ENCODE measurements at regions not wholly inside any gene's neighbourhood (a gene's known extent, or its start where the extent isn't known, plus 50 kb on each side); places are given as distances from the start of the nearest gene placed in this dataset.

DNA sequence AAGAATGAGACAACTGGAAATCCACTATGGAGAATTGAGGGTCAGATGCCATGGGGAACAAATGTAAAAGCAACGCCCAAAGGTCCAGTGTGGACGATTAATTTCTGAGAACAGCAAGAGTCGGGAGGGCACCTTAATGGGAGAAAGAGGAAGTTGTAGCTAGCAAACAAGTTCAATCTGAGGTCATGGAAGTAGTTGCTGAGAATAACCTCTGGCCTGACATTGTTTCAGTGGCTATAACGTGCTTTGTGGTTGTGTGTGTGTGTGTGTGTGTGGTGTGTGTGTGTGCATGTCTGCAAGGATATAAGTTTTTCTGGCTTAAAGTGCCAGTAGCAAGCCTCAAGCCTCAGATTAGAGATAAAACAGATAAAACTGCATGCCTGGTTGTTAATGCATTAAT, 1630.1 kb upstream of the TENM4 start (continued):
- TF ChIP-seq TCF12 (IDR thresholded peaks at IDR 0.05; ENCODE audit: low read depth, low read length) (no peak), MEF2A (IDR thresholded peaks at IDR 0.05; ENCODE audit: insufficient read depth, low read depth, low read length) (0 out of 2 replicates have a peak, but pooled peaks have one; percentile 47), SMARCA5 (IDR thresholded peaks at IDR 0.05) (no peak), PAX5 (IDR thresholded peaks at IDR 0.05; ENCODE audit: borderline replicate concordance, low read depth, low read length) (peak; percentile 49; the same call in 1 of the 2 replicates), E2F8 (IDR thresholded peaks at IDR 0.05; ENCODE audit: low read depth, partially characterized antibody) (no peak), POU2F2 (IDR thresholded peaks at IDR 0.05; ENCODE audit: borderline replicate concordance, low read depth, low read length) (peak; percentile 59; the same call in 1 of the 3 replicates), RCOR1 (conservative IDR thresholded peaks at IDR 0.05; ENCODE audit: low read depth, low read length) (no peak), ZNF274 (IDR thresholded peaks at IDR 0.05; ENCODE audit: insufficient read depth, insufficient read length) (no peak), RELA (IDR thresholded peaks at IDR 0.05; ENCODE audit: borderline replicate concordance, partially characterized antibody) (no peak), HCFC1 (IDR thresholded peaks at IDR 0.05; ENCODE audit: low read length) (no peak), LARP7 (IDR thresholded peaks at IDR 0.05) (no peak), STAT1 (conservative IDR thresholded peaks at IDR 0.05) (no peak), BMI1 (IDR thresholded peaks at IDR 0.05; ENCODE audit: borderline replicate concordance) (peak; percentile 65), NR2F1 (conservative IDR thresholded peaks at IDR 0.05) (peak; percentile 93), GATAD2B (conservative IDR thresholded peaks at IDR 0.05; ENCODE audit: low read depth) (no peak), POLR2AphosphoS2 (IDR thresholded peaks at IDR 0.05; ENCODE audit: low read depth, low read length) (no peak), CHD2 (IDR thresholded peaks at IDR 0.05; ENCODE audit: borderline replicate concordance, low read depth, low read length) (no peak), EP300 (IDR thresholded peaks at IDR 0.05; ENCODE audit: borderline replicate concordance in 1 of 2, control insufficient read depth in 1 of 2, low read depth in 2 of 2, low read length in 2 of 2) (no peak)
- TF ChIP-seq, protein P1, sequence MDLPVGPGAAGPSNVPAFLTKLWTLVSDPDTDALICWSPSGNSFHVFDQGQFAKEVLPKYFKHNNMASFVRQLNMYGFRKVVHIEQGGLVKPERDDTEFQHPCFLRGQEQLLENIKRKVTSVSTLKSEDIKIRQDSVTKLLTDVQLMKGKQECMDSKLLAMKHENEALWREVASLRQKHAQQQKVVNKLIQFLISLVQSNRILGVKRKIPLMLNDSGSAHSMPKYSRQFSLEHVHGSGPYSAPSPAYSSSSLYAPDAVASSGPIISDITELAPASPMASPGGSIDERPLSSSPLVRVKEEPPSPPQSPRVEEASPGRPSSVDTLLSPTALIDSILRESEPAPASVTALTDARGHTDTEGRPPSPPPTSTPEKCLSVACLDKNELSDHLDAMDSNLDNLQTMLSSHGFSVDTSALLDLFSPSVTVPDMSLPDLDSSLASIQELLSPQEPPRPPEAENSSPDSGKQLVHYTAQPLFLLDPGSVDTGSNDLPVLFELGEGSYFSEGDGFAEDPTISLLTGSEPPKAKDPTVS (IDR thresholded peaks at IDR 0.05; ENCODE audit: low read depth, low read length): no peak
- TF ChIP-seq, protein P2, sequence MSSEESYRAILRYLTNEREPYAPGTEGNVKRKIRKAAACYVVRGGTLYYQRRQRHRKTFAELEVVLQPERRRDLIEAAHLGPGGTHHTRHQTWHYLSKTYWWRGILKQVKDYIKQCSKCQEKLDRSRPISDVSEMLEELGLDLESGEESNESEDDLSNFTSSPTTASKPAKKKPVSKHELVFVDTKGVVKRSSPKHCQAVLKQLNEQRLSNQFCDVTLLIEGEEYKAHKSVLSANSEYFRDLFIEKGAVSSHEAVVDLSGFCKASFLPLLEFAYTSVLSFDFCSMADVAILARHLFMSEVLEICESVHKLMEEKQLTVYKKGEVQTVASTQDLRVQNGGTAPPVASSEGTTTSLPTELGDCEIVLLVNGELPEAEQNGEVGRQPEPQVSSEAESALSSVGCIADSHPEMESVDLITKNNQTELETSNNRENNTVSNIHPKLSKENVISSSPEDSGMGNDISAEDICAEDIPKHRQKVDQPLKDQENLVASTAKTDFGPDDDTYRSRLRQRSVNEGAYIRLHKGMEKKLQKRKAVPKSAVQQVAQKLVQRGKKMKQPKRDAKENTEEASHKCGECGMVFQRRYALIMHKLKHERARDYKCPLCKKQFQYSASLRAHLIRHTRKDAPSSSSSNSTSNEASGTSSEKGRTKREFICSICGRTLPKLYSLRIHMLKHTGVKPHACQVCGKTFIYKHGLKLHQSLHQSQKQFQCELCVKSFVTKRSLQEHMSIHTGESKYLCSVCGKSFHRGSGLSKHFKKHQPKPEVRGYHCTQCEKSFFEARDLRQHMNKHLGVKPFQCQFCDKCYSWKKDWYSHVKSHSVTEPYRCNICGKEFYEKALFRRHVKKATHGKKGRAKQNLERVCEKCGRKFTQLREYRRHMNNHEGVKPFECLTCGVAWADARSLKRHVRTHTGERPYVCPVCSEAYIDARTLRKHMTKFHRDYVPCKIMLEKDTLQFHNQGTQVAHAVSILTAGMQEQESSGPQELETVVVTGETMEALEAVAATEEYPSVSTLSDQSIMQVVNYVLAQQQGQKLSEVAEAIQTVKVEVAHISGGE (CRISPR knock-in tag; IDR thresholded peaks at IDR 0.05): no peak
- TF ChIP-seq, protein P3, sequence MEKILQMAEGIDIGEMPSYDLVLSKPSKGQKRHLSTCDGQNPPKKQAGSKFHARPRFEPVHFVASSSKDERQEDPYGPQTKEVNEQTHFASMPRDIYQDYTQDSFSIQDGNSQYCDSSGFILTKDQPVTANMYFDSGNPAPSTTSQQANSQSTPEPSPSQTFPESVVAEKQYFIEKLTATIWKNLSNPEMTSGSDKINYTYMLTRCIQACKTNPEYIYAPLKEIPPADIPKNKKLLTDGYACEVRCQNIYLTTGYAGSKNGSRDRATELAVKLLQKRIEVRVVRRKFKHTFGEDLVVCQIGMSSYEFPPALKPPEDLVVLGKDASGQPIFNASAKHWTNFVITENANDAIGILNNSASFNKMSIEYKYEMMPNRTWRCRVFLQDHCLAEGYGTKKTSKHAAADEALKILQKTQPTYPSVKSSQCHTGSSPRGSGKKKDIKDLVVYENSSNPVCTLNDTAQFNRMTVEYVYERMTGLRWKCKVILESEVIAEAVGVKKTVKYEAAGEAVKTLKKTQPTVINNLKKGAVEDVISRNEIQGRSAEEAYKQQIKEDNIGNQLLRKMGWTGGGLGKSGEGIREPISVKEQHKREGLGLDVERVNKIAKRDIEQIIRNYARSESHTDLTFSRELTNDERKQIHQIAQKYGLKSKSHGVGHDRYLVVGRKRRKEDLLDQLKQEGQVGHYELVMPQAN (conservative IDR thresholded peaks at IDR 0.05): no peak
